Breast epithelium (tissue), 4 donors: ENCODE measurements at regions not wholly inside any gene's neighbourhood (a gene's known extent, or its start where the extent isn't known, plus 50 kb on each side); places are given as distances from the start of the nearest gene placed in this dataset.
"Not testable (repeated sequence)": the region's sequence is repeated elsewhere in the genome, so short reads cannot be mapped to it uniquely, and the experiment has no call there.

Source experiments
- DNase-seq, 2 donors: peaks; one replicate each; pipeline ENCODE4 v3.0.0-alpha.2; 2019; ENCODE audit warnings: low spot score in 2 of 2
- H3K27ac ChIP-seq, 2 donors: fragments of 200-600 bp; sonication (generic) in 1 of 2; one replicate each; pipeline ENCODE4 v1.5.1; 2016 to 2019; ENCODE audit warnings: mild to moderate bottlenecking in 1 of 2
- H3K27me3 ChIP-seq, 2 donors: fragments of 200-600 bp; sonication (generic) in 1 of 2; one replicate each; pipeline versions ENCODE4 v1.5.1 to v1.6.0; 2017 to 2019; ENCODE audit warnings: control low read depth in 1 of 2, mild to moderate bottlenecking in 1 of 2
- H3K36me3 ChIP-seq: fragments of 200-600 bp; one replicate; pipeline ENCODE4 v1.5.1; 2019
- H3K4me1 ChIP-seq, 2 donors: fragments of 200-600 bp; sonication (generic); one replicate each; pipeline ENCODE4 v1.5.1; 2016 to 2019; ENCODE audit warnings: control low read depth in 1 of 2
- H3K4me3 ChIP-seq, 3 donors: fragments of 200-600 bp; sonication (generic); 1 replicate in 2 of 3; 2 replicates in 1 of 3; pipeline ENCODE4 v1.5.1; 2016 to 2019; ENCODE audit warnings: mild to moderate bottlenecking in 3 of 3, moderate library complexity in 2 of 3
- H3K9me3 ChIP-seq, 2 donors: fragments of 200-600 bp; sonication (generic) in 1 of 2; one replicate each; pipeline ENCODE4 v1.5.1; 2016 to 2019; ENCODE audit warnings: control low read depth in 1 of 2
- POLR2A ChIP-seq: fragments of 450-650 bp; IDR thresholded peaks from one replicate; pipeline ENCODE4 v1.6.1; 2016; ENCODE audit warnings: antibody characterized with exemption, mild to moderate bottlenecking, moderate library complexity
- POLR2AphosphoS5 ChIP-seq, 3 donors: sonication (generic); formaldehyde crosslinking; IDR thresholded peaks; one replicate each; pipeline ENCODE4 v1.6.1; 2017; ENCODE audit warnings: antibody characterized with exemption in 3 of 3
- intact Hi-C: fragments of 100-400 bp; cut with DNase I; formaldehyde crosslinking; loops from one replicate; pipeline ENCODE4 v1.15.1; 2023; ENCODE audit warnings: low total_unique reads
- TF ChIP-seq, protein P1 (sequence below), 3 donors: fragments of 450-650 bp; IDR thresholded peaks; one replicate each; pipeline ENCODE4 v1.5.1; 2016 to 2017; ENCODE audit warnings: antibody characterized with exemption in 3 of 3, mild to moderate bottlenecking in 3 of 3, moderate library complexity in 3 of 3

- Histone ChIP-seq H3K27ac (no peak overlapping the region), H3K4me3 (no peak overlapping the region), H3K27me3 (no peaks in the 10 kb centered on the region), H3K9me3 (no peaks in the 10 kb centered on the region), H3K4me1 (no peaks in the 10 kb centered on the region), H3K36me3 (no peaks in the 10 kb centered on the region)
- intact Hi-C loops = no loop called here
- no peak for DNase-seq
- TF ChIP-seq POLR2A (no peak), POLR2AphosphoS5 (IDR thresholded peaks at IDR 0.05) (no peak)
- TF ChIP-seq, protein P1, sequence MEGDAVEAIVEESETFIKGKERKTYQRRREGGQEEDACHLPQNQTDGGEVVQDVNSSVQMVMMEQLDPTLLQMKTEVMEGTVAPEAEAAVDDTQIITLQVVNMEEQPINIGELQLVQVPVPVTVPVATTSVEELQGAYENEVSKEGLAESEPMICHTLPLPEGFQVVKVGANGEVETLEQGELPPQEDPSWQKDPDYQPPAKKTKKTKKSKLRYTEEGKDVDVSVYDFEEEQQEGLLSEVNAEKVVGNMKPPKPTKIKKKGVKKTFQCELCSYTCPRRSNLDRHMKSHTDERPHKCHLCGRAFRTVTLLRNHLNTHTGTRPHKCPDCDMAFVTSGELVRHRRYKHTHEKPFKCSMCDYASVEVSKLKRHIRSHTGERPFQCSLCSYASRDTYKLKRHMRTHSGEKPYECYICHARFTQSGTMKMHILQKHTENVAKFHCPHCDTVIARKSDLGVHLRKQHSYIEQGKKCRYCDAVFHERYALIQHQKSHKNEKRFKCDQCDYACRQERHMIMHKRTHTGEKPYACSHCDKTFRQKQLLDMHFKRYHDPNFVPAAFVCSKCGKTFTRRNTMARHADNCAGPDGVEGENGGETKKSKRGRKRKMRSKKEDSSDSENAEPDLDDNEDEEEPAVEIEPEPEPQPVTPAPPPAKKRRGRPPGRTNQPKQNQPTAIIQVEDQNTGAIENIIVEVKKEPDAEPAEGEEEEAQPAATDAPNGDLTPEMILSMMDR (IDR thresholded peaks at IDR 0.05) = no peak
These were observed 282.2 kb downstream of the GJA1 start for GRCh38 chr6:121717686-121718085.

DNA sequence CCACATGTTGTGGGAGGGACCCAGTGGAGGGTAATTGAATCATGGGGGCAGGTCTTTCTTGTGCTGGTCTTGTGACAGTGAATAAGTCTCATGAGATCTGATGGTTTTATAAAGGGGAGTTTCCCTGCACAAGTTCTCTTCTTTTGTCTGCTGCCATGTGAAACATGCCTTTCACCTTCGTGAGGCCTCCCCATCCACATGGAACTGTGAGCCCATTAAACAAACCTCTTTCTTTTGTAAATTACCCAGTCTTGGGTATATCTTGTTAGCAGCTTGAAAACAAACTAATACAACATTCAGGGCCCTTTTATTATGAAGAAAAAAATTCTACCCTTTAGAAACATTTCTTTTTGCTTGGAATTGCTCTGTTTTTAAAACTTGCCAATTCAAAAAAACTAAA lies 285.4 kb downstream of the GJA1 start:
- H3K4me3 ChIP-seq, H3K9me3 ChIP-seq, H3K4me1 ChIP-seq, DNase-seq, H3K27ac ChIP-seq, H3K27me3 ChIP-seq, intact Hi-C loops, H3K36me3 ChIP-seq: not testable (repeated sequence)

- intact Hi-C loops = no loop called here
- no peak for DNase-seq
- Histone ChIP-seq H3K27ac (no peak overlapping the region), H3K36me3 (no peaks in the 10 kb centered on the region), H3K4me1 (no peaks in the 10 kb centered on the region), H3K9me3 (no peaks in the 10 kb centered on the region), H3K27me3 (no peaks in the 10 kb centered on the region), H3K4me3 (no peak overlapping the region)
- TF ChIP-seq POLR2AphosphoS5 (IDR thresholded peaks at IDR 0.05) = no peak
- TF ChIP-seq, protein P1 (IDR thresholded peaks at IDR 0.05) = no peak
- no peak for TF ChIP-seq POLR2A
These were observed 288.2 kb downstream of the GJA1 start for GRCh38 chr6:121723623-121724022.

DNA sequence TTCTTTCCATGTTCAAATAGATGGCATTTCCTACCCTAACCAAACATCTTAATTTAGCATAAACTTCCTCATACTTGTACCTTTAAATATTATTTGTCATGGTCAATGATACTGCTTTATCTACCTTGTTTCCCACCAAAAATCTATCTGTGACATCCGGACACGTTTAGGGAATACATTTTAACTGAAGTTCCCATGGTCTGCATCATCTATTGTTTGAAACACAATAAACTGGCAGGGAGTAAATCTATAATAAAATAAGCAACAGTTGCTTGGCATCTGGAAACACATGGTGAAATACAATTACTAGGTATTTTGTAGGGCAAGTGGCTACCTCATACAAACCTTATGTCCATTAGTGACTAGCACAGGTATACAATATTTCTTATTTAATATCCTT lies 289.1 kb downstream of the GJA1 start:
- no peaks in the 10 kb centered on the region for H3K36me3 ChIP-seq

GRCh38 chr6:121726596-121726995 lies 291.1 kb downstream of the GJA1 start:
- intact Hi-C loops = no loop called here
- H3K4me3 ChIP-seq = no peak overlapping the region
- no peak for TF ChIP-seq POLR2A
- TF ChIP-seq, protein P1 (IDR thresholded peaks at IDR 0.05) = no peak
- no peak for TF ChIP-seq POLR2AphosphoS5 (IDR thresholded peaks at IDR 0.05)

More for the DNA sequence above, 289.1 kb downstream of the GJA1 start:
- no peak overlapping the region for H3K4me3 ChIP-seq
- TF ChIP-seq, protein P1 (IDR thresholded peaks at IDR 0.05) = no peak
- TF ChIP-seq POLR2AphosphoS5 (IDR thresholded peaks at IDR 0.05) = no peak
- TF ChIP-seq POLR2A = no peak
- H3K4me1 ChIP-seq = no peaks in the 10 kb centered on the region
- H3K27me3 ChIP-seq = no peaks in the 10 kb centered on the region
- no peak for DNase-seq
- no peak overlapping the region for H3K27ac ChIP-seq
- intact Hi-C loops = no loop called here
- H3K9me3 ChIP-seq = no peaks in the 10 kb centered on the region

DNA sequence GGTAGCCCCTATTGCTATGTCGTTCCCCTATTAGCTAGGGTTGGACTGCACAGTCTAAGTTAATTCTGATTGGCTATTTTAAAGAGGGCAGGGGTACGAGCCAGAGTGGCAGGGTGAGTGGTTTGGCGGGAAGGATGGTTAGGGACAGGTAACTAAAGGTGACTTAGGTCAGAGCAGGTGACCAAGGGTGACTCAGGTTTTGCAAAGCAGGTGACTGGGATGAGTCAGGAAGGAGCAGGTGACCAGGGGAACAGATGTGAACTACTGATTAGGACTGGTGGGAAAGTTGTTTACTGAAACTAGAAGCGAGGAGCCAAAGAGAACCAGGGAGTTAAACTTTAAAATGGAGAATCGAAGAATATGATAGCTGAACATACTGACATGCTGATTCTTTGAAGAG lies 295.2 kb downstream of the GJA1 start:
- no peaks in the 10 kb centered on the region for H3K4me1 ChIP-seq
- no peak for DNase-seq
- H3K27me3 ChIP-seq = no peaks in the 10 kb centered on the region
- H3K4me3 ChIP-seq = no peak overlapping the region
- no peak overlapping the region for H3K27ac ChIP-seq
- TF ChIP-seq POLR2A (no peak), POLR2AphosphoS5 (IDR thresholded peaks at IDR 0.05) (no peak)
- TF ChIP-seq, protein P1 (IDR thresholded peaks at IDR 0.05) = no peak
- intact Hi-C loops = no loop called here
- no peaks in the 10 kb centered on the region for H3K36me3 ChIP-seq
- H3K9me3 ChIP-seq = no peaks in the 10 kb centered on the region

More at GRCh38 chr6:121726596-121726995, 291.1 kb downstream of the GJA1 start:
- H3K27ac ChIP-seq = no peak overlapping the region
- no peaks in the 10 kb centered on the region for H3K9me3 ChIP-seq
- no peaks in the 10 kb centered on the region for H3K36me3 ChIP-seq
- no peak for DNase-seq
- no peaks in the 10 kb centered on the region for H3K4me1 ChIP-seq
- no peaks in the 10 kb centered on the region for H3K27me3 ChIP-seq
